H9 (cell line): ENCODE measurements at regions not wholly inside any gene's neighbourhood (a gene's known extent, or its start where the extent isn't known, plus 50 kb on each side); places are given as distances from the start of the nearest gene placed in this dataset.

Source experiments
- DNase-seq: peaks from one replicate; pipeline ENCODE4 v3.0.0-alpha.2; 2017
- H2AFZ ChIP-seq: one replicate; pipeline ENCODE4 v1.6.1; 2013; ENCODE audit warnings: mild to moderate bottlenecking, low read length, control low read depth, moderate library complexity
- H2AK5ac ChIP-seq: 2 replicates; pipeline ENCODE4 v1.6.1; 2013; ENCODE audit warnings: low read length, control low read depth, mixed read lengths; ENCODE audit not compliant: insufficient read length
- H2BK120ac ChIP-seq: one replicate; pipeline ENCODE4 v1.6.1; 2013; ENCODE audit warnings: low read depth, mild to moderate bottlenecking, low read length, control low read depth, inconsistent platforms; ENCODE audit not compliant: poor library complexity, severe bottlenecking
- H2BK12ac ChIP-seq: 2 replicates; pipeline ENCODE4 v1.6.1; 2013; ENCODE audit warnings: low read length, control low read depth, mixed read lengths, low read depth; ENCODE audit not compliant: insufficient read length
- H2BK15ac ChIP-seq: 2 replicates; pipeline ENCODE4 v1.6.1; 2013; ENCODE audit warnings: low read depth, low read length, control low read depth
- H2BK20ac ChIP-seq: one replicate; pipeline ENCODE4 v1.6.1; 2013; ENCODE audit warnings: low read depth, mild to moderate bottlenecking, low read length, control low read depth, inconsistent platforms; ENCODE audit not compliant: poor library complexity, severe bottlenecking
- H2BK5ac ChIP-seq: 2 replicates; pipeline ENCODE4 v1.6.1; 2013; ENCODE audit warnings: low read length, control low read depth, mixed read lengths; ENCODE audit not compliant: insufficient read length
- H3K14ac ChIP-seq: 2 replicates; pipeline ENCODE4 v1.6.1; 2013; ENCODE audit warnings: low read length, control low read depth; ENCODE audit not compliant: insufficient read depth
- H3K18ac ChIP-seq: 2 replicates; pipeline ENCODE4 v1.6.1; 2013; ENCODE audit warnings: low read depth, mild to moderate bottlenecking, mixed read lengths, low read length, control low read depth; ENCODE audit not compliant: insufficient read length
- H3K23ac ChIP-seq: 2 replicates; pipeline ENCODE4 v1.6.1; 2013; ENCODE audit warnings: low read length, control low read depth, mixed read lengths, low read depth; ENCODE audit not compliant: insufficient read length
- H3K23me2 ChIP-seq: 2 replicates; pipeline ENCODE4 v1.6.1; 2013; ENCODE audit warnings: low read depth, mild to moderate bottlenecking, mixed read lengths, low read length, control low read depth; ENCODE audit not compliant: insufficient read length, poor library complexity, severe bottlenecking
- H3K27ac ChIP-seq: 2 replicates; pipeline ENCODE4 v1.5.1; 2013; ENCODE audit warnings: low read length, control low read depth, mixed read lengths, low read depth; ENCODE audit not compliant: insufficient read length
- H3K27me3 ChIP-seq: 2 replicates; pipeline ENCODE4 v1.6.1; 2013; ENCODE audit warnings: low read length, control low read depth, inconsistent platforms; ENCODE audit not compliant: insufficient read depth
- H3K4ac ChIP-seq: 2 replicates; pipeline ENCODE4 v1.6.1; 2013; ENCODE audit warnings: low read depth, mild to moderate bottlenecking, control low read depth, inconsistent platforms, low read length, moderate library complexity
- H3K4me1 ChIP-seq: 2 replicates; pipeline ENCODE4 v1.6.1; 2013; ENCODE audit warnings: low read length, control low read depth, inconsistent platforms; ENCODE audit not compliant: insufficient read depth
- H3K4me2 ChIP-seq: 2 replicates; pipeline ENCODE4 v1.6.1; 2013; ENCODE audit warnings: low read length, control low read depth, mixed read lengths; ENCODE audit not compliant: insufficient read length, insufficient read depth
- H3K56ac ChIP-seq: 2 replicates; pipeline ENCODE4 v1.6.1; 2013; ENCODE audit warnings: low read depth, mild to moderate bottlenecking, mixed read lengths, low read length, control low read depth; ENCODE audit not compliant: insufficient read length
- H3K79me1 ChIP-seq: 2 replicates; pipeline ENCODE4 v1.6.1; 2013; ENCODE audit warnings: low read depth, mild to moderate bottlenecking, moderate library complexity, low read length, control low read depth, inconsistent platforms; ENCODE audit not compliant: insufficient read depth, poor library complexity, severe bottlenecking
- H3K79me2 ChIP-seq: 2 replicates; pipeline ENCODE4 v1.6.1; 2013; ENCODE audit warnings: low read length, control low read depth, inconsistent platforms; ENCODE audit not compliant: insufficient read depth
- H3K9ac ChIP-seq: 2 replicates; pipeline ENCODE4 v1.6.1; 2013; ENCODE audit warnings: low read length, control low read depth, mixed read lengths; ENCODE audit not compliant: insufficient read length; ENCODE audit errors: extremely low read depth
- H3K9me3 ChIP-seq: one replicate; pipeline ENCODE4 v1.6.1; 2013; ENCODE audit warnings: low read depth, low read length, inconsistent platforms; ENCODE audit not compliant: control insufficient read depth
- H3T11ph ChIP-seq: one replicate; pipeline ENCODE4 v1.6.1; 2013; ENCODE audit warnings: mild to moderate bottlenecking, low read length, control low read depth, inconsistent platforms
- H4K20me1 ChIP-seq: one replicate; pipeline ENCODE4 v1.6.1; 2013; ENCODE audit not compliant: control insufficient read depth, insufficient read length, insufficient read depth
- H4K5ac ChIP-seq: 2 replicates; pipeline ENCODE4 v1.6.1; 2013; ENCODE audit warnings: low read depth, mild to moderate bottlenecking, mixed read lengths, low read length, control low read depth; ENCODE audit not compliant: insufficient read length
- H4K8ac ChIP-seq: replicated peaks from 2 replicates; pipeline ENCODE4 v1.6.1; 2013; ENCODE audit warnings: low read length, control low read depth, mixed read lengths, low read depth; ENCODE audit not compliant: insufficient read length
- H4K91ac ChIP-seq: 2 replicates; pipeline ENCODE4 v1.6.1; 2013; ENCODE audit warnings: low read depth, mild to moderate bottlenecking, moderate library complexity, mixed read lengths, low read length, control low read depth; ENCODE audit not compliant: insufficient read length
- H3K27ac Mint-ChIP-seq, 3 experiments: 2 replicates in 2 of 3; 3 replicates in 1 of 3; pipeline ENCODE4 v1.8.0; 2020 to 2021; ENCODE audit warnings: mixed read lengths in 3 of 3, mild to moderate bottlenecking in 1 of 3, moderate library complexity in 1 of 3
- H3K27me3 Mint-ChIP-seq: 2 replicates; pipeline ENCODE4 v1.8.0; 2021; ENCODE audit warnings: low read depth, mild to moderate bottlenecking, moderate library complexity, mixed read lengths
- H3K36me3 Mint-ChIP-seq, 3 experiments: 2 replicates in 2 of 3; 3 replicates in 1 of 3; pipeline ENCODE4 v1.8.0; 2020 to 2021; ENCODE audit warnings: low read depth in 3 of 3, mixed read lengths in 3 of 3; ENCODE audit not compliant: insufficient read depth in 1 of 3
- H3K4me1 Mint-ChIP-seq, 2 experiments: 2 replicates each; pipeline ENCODE4 v1.8.0; 2020; ENCODE audit warnings: mixed read lengths in 2 of 2
- H3K4me3 Mint-ChIP-seq, 2 experiments: 2 replicates in 1 of 2; 3 replicates in 1 of 2; pipeline ENCODE4 v1.8.0; 2020 to 2021; ENCODE audit warnings: mild to moderate bottlenecking in 2 of 2, mixed read lengths in 2 of 2, moderate library complexity in 1 of 2
- H3K9me3 Mint-ChIP-seq, 2 experiments: 2 replicates in 1 of 2; 3 replicates in 1 of 2; pipeline ENCODE4 v1.8.0; 2020; ENCODE audit warnings: mild to moderate bottlenecking in 2 of 2, mixed read lengths in 2 of 2, moderate library complexity in 1 of 2
- CTCF ChIP-seq: fragments of 200-600 bp; sonication (generic); conservative IDR thresholded peaks from 3 replicates; pipeline ENCODE4 v1.8.0; 2021; ENCODE audit warnings: antibody characterized with exemption, mild to moderate bottlenecking
- WGBS: extraction: QIAGEN DNeasy Blood & Tissue Kit; methylation state at CpG from one replicate; pipeline ENCODE4 v1.1.7; 2013; ENCODE audit warnings: missing lambda C conversion rate, low lambda C conversion rate, mixed read lengths; ENCODE audit not compliant: insufficient read length; ENCODE audit errors: extremely low coverage; 5-methylcytosine and 5-hydroxymethylcytosine counted together

DNA sequence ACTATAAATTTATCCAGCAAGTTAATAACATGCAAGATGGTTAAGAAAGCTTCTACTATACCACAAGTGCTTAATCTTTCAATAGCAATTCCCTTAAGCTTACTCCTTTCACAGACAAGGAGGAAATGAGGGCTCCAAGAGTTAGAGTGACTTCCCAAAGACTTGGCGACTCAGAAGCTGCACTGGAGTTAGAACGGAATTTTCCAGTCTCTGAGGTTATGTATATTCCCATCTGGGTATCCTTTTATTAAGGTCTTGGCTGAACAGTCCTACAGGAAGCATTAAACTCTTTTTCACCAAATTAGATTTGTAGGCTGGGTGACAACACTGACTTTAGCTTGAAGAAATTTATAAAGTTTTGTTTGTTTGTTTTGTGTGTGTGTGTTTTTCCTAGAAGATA lies 256.9 kb upstream of the DPP10 start:
- Histone ChIP-seq H4K20me1 (no peaks in the 10 kb centered on the region), H2BK15ac (no peak overlapping the region), H2AK5ac (no peak overlapping the region), H3K79me1 (no peaks in the 10 kb centered on the region), H2BK5ac (no peak overlapping the region), H2BK120ac (no peak overlapping the region), H3K9me3 (no peaks in the 10 kb centered on the region), H2BK20ac (no peak overlapping the region), H3K23me2 (no peaks in the 10 kb centered on the region), H3K4ac (no peak overlapping the region), H3K56ac (no peak overlapping the region), H3K4me1 (no peaks in the 10 kb centered on the region), H3T11ph (no peak overlapping the region), H3K4me2 (no peak overlapping the region), H3K27me3 (no peaks in the 10 kb centered on the region), H3K27ac (no peak overlapping the region), H4K5ac (no peak overlapping the region), H2AFZ (no peak overlapping the region), H4K8ac (no peak overlapping the region), H4K91ac (no peak overlapping the region), H2BK12ac (no peak overlapping the region), H3K23ac (no peak overlapping the region), H3K14ac (no peak overlapping the region), H3K18ac (no peak overlapping the region), H3K9ac (no peak overlapping the region), H3K79me2 (no peaks in the 10 kb centered on the region)
- no peak for DNase-seq
- H3K4me1 Mint-ChIP-seq = no peaks in the 10 kb centered on the region
- no peaks in the 10 kb centered on the region for H3K27me3 Mint-ChIP-seq
- H3K27ac Mint-ChIP-seq = no peak overlapping the region
- no peaks in the 10 kb centered on the region for H3K36me3 Mint-ChIP-seq
- WGBS = no CpG with 5 or more reads among the region's 2 CpGs
- H3K9me3 Mint-ChIP-seq = no peaks in the 10 kb centered on the region; a peak in 1 of 5 replicates
- no peak overlapping the region for H3K4me3 Mint-ChIP-seq
- TF ChIP-seq CTCF = no peak
